WERI-Rb-1 (cell line): ENCODE measurements at regions not wholly inside any gene's neighbourhood (a gene's known extent, or its start where the extent isn't known, plus 50 kb on each side); places are given as distances from the start of the nearest gene placed in this dataset.

Experiments used
- DNase-seq: peaks from one replicate; pipeline ENCODE4 v3.0.0-alpha.2; 2020
- H3K27ac ChIP-seq: fragments of 250-450 bp; sonication (Bioruptor Pico); 2 replicates; pipeline ENCODE4 v1.5.1; 2020; ENCODE audit warnings: mild to moderate bottlenecking, moderate library complexity
- H3K27me3 ChIP-seq: fragments of 250-450 bp; sonication (Bioruptor Pico); 2 replicates; pipeline ENCODE4 v1.5.1; 2021; ENCODE audit warnings: mild to moderate bottlenecking, low read depth, moderate library complexity; ENCODE audit not compliant: insufficient read depth, severe bottlenecking
- H3K36me3 ChIP-seq: fragments of 250-450 bp; sonication (Bioruptor Pico); 2 replicates; pipeline ENCODE4 v1.5.1; 2020; ENCODE audit warnings: mild to moderate bottlenecking, moderate library complexity
- H3K4me3 ChIP-seq: 2 replicates; pipeline ENCODE4 v1.5.1; 2011; ENCODE audit warnings: low read depth, mild to moderate bottlenecking, control low read depth, low read length
- H3K9me3 ChIP-seq: fragments of 250-450 bp; sonication (Bioruptor Pico); 2 replicates; pipeline ENCODE4 v1.5.1; 2021; ENCODE audit warnings: mild to moderate bottlenecking, moderate library complexity; ENCODE audit not compliant: severe bottlenecking
- TF ChIP-seq, protein P1 (sequence below): IDR thresholded peaks from 2 replicates; pipeline ENCODE4 v1.5.1; 2011; ENCODE audit warnings: low read depth, mild to moderate bottlenecking, control low read depth, inconsistent platforms, low read length

DNA sequence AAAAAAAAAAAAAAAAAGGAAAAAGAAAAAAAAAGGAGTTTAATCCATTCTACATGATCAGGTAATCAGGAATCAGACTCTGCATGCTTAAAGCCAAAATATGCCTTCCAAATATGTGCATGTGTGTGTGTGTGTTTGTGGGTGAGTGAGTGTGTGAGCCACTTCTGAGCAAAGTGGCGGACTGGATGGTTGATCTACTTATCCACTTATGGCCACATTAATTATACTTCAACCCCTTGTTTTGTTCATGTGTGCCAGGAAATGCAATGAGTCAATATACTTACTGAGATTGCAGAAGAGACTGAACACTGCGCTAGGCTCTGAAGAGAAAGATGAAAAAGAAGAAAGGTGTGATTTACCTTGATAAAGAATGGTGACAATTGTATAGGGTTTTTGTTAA is 586.5 kb upstream of the NXPH2 start:
- Histone ChIP-seq H3K9me3 (no peaks in the 10 kb centered on the region), H3K4me3 (no peak overlapping the region), H3K27ac (no peak overlapping the region), H3K36me3 (no peaks in the 10 kb centered on the region), H3K27me3 (no peaks in the 10 kb centered on the region)
- TF ChIP-seq, protein P1, sequence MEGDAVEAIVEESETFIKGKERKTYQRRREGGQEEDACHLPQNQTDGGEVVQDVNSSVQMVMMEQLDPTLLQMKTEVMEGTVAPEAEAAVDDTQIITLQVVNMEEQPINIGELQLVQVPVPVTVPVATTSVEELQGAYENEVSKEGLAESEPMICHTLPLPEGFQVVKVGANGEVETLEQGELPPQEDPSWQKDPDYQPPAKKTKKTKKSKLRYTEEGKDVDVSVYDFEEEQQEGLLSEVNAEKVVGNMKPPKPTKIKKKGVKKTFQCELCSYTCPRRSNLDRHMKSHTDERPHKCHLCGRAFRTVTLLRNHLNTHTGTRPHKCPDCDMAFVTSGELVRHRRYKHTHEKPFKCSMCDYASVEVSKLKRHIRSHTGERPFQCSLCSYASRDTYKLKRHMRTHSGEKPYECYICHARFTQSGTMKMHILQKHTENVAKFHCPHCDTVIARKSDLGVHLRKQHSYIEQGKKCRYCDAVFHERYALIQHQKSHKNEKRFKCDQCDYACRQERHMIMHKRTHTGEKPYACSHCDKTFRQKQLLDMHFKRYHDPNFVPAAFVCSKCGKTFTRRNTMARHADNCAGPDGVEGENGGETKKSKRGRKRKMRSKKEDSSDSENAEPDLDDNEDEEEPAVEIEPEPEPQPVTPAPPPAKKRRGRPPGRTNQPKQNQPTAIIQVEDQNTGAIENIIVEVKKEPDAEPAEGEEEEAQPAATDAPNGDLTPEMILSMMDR = no peak
- DNase-seq = no peak

DNA sequence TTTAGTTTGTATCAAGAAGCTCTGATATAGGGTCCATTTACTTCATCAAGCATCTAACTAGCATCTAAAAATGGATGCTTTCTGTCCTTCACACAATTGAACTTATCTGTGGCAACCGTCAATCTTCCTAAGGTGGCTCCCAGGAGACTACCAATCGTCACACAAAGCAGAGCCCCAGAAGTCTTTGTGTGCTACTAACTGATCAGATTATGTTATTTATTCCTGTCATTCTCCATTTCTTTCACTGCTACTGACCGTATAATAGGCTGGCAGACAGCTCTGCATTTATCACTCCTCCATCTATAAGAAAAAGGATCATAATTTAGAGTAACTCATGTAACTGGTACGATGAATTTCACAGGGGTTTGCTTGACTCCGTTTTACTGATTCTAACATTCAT is 585.0 kb upstream of the NXPH2 start:
- Histone ChIP-seq H3K4me3 (no peak overlapping the region), H3K36me3 (no peaks in the 10 kb centered on the region), H3K9me3 (no peaks in the 10 kb centered on the region), H3K27me3 (no peaks in the 10 kb centered on the region), H3K27ac (no peak overlapping the region)
- DNase-seq = no peak
- TF ChIP-seq, protein P1 = no peak

DNA sequence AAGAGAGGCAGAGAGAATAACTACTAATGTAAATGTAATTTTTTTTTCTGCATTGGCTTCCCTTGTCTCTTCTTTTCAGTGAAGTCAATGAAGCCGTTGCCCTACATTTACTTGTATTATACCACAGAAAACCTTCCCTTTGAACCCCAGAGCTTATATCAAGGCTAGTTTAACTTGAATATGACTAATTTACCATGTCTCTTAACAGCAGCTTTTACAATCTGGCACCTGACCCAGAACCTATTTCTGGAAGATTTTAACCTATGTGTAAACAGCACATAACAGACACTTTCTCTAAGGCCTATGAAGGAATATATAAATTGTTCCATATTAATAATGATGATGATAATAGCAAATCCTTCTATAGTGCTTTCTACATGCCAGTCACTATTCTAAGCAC is 580.5 kb upstream of the NXPH2 start:
- no peak overlapping the region for H3K27ac ChIP-seq
- H3K36me3 ChIP-seq = no peaks in the 10 kb centered on the region
- H3K9me3 ChIP-seq = no peaks in the 10 kb centered on the region
- no peak overlapping the region for H3K4me3 ChIP-seq
- no peaks in the 10 kb centered on the region for H3K27me3 ChIP-seq
- TF ChIP-seq, protein P1 = no peak
- no peak for DNase-seq

DNA sequence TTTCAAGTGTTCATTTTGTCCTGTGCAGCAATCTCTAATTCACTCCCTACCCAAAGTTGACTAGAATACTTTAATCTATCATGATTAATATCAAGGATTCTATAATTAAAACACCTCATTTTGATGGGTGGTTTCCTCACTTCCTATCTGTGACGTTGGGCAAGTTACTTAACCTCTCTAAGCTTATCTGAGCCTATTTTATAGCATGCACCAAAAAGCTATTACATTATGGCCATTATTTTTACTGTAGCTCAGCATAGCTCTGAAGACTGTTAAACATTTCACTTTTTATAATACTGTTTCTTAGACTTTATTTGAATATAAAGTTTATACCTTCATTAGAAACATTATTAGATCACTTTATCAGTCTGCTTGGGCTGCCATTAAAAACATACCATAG is 579.6 kb upstream of the NXPH2 start:
- TF ChIP-seq, protein P1 = no peak
- H3K27ac ChIP-seq = no peak overlapping the region
- no peaks in the 10 kb centered on the region for H3K27me3 ChIP-seq
- H3K4me3 ChIP-seq = no peak overlapping the region
- H3K9me3 ChIP-seq = no peaks in the 10 kb centered on the region
- H3K36me3 ChIP-seq = no peaks in the 10 kb centered on the region
- no peak for DNase-seq

DNA sequence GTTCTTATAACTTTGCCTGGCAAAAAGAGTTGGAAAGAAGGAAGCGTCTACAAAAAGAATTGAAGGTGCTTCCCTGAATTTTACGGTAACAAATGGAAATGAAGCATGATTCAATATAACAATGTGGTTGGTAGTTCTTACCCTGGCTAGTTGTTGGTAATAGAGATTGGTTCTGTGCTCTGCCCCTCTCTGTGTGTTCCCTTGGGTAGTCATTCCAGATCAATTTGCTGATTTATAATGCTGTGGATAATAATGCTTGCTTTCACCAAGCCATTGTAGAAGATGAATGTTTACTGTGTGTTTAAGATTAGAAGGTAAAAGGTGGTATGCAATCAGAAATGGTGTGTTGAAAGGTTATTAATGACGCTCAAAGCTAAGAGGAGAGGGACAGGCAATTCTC is 577.8 kb upstream of the NXPH2 start:
- H3K27ac ChIP-seq = no peak overlapping the region
- no peaks in the 10 kb centered on the region for H3K9me3 ChIP-seq
- no peaks in the 10 kb centered on the region for H3K27me3 ChIP-seq
- TF ChIP-seq, protein P1 = no peak
- no peak overlapping the region for H3K4me3 ChIP-seq
- no peak for DNase-seq
- H3K36me3 ChIP-seq = no peaks in the 10 kb centered on the region

DNA sequence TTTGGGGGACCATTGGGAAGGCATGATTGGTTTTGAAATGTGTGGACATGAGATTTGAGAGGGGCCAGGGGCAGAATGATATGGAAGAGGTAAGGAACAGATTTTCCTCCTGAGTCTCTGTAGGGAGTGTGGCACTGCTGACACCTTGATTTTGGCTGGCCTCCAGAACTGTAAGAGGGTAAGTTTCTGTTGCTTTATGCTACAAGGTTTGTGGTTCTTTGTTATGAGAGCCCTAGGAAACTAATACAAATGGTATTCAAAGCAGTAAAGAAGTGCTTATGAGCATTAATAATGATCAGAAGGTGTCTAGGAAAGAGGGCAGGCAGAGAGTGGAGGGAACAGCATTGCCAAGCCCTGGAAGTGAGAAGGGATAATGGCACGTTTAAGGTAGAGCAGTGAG is 574.3 kb upstream of the NXPH2 start:
- H3K27me3 ChIP-seq = no peaks in the 10 kb centered on the region
- no peak overlapping the region for H3K27ac ChIP-seq
- no peaks in the 10 kb centered on the region for H3K36me3 ChIP-seq
- H3K9me3 ChIP-seq = no peaks in the 10 kb centered on the region
- TF ChIP-seq, protein P1 = no peak
- H3K4me3 ChIP-seq = no peak overlapping the region
- no peak for DNase-seq
